ENCODE measurements at regions not wholly inside any gene's neighbourhood (a gene's known extent, or its start where the extent isn't known, plus 50 kb on each side); places are given as distances from the start of the nearest gene placed in this dataset.
A peak's percentile ranks its signal among the peaks of the same experiment; 100 is the strongest.

DNA sequence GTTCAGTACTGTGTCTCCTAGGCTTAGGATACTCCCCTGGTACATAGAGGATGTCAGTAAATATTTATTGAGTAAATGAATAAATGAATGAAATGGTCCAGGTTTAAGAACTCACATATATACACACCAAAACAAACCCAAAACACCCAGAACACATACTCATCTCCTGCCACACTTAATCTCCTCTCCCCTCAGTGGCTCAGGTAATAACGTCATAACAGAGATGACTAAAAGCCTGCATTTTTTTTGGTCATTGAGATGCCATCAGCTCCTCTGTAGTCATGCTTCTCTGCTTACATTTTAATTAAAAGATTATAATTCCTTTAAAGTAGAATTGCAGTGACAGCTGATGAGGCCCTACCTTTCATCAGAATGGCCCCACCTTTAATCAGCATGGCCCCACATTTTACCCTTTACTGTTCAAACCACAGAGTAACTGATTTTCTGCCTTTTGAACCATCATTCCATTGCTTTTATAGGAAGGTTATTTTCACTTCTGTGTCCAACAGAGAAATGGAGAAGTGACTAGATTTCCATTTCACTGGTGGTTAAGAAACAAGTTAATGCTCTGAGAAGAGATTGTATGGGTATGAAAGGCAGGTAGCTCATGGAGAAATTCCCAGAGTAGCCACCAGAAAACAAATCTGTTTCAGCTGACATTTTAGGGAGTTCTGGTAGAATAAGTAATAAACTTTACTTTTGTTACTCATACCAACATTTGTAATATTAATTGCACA lies 193.4 kb upstream of the ATP2B1 start:
- no peak overlapping the region for H3K27ac Mint-ChIP-seq (ENCODE audit: low read depth)
- H3K27me3 Mint-ChIP-seq: no peaks in the 10 kb centered on the region
- H3K9me3 Mint-ChIP-seq: no peaks in the 10 kb centered on the region
- peaks cover 4% of the 10 kb centered on the region for H3K4me1 Mint-ChIP-seq
- H3K4me3 Mint-ChIP-seq: no peak overlapping the region
- H3K36me3 Mint-ChIP-seq (ENCODE audit: insufficient read depth): no peaks in the 10 kb centered on the region
- DNase-seq (ENCODE audit: low spot score in 2 of 2) (no peak), ATAC-seq (replicated peaks; ENCODE audit: extremely low read depth, poor library complexity, severe bottlenecking) (no peak)

- H3K9me3 Mint-ChIP-seq: no peaks in the 10 kb centered on the region
- H3K27me3 Mint-ChIP-seq: no peaks in the 10 kb centered on the region
- peaks cover 4% of the 10 kb centered on the region for H3K4me1 Mint-ChIP-seq
- H3K27ac Mint-ChIP-seq (ENCODE audit: low read depth): no peak overlapping the region
- no peak overlapping the region for H3K4me3 Mint-ChIP-seq
- DNase-seq (ENCODE audit: low spot score in 2 of 2): no peak
- no peak for ATAC-seq (replicated peaks; ENCODE audit: extremely low read depth, poor library complexity, severe bottlenecking)
- H3K36me3 Mint-ChIP-seq (ENCODE audit: insufficient read depth): no peaks in the 10 kb centered on the region
Measured at GRCh38 chr12:89901319-89901718, 192.7 kb upstream of the ATP2B1 start.

- ATAC-seq (replicated peaks; ENCODE audit: extremely low read depth, poor library complexity, severe bottlenecking): no peak
- DNase-seq (ENCODE audit: low spot score in 2 of 2): no peak
- no peaks in the 10 kb centered on the region for H3K36me3 Mint-ChIP-seq (ENCODE audit: insufficient read depth)
Measured at GRCh38 chr12:89899651-89900050, 191.0 kb upstream of the ATP2B1 start.

GRCh38 chr12:89895591-89895990 lies 187.0 kb upstream of the ATP2B1 start:
- H3K36me3 Mint-ChIP-seq (ENCODE audit: insufficient read depth): no peaks in the 10 kb centered on the region
- ATAC-seq (replicated peaks; ENCODE audit: extremely low read depth, poor library complexity, severe bottlenecking): no peak

More at GRCh38 chr12:89899651-89900050, 191.0 kb upstream of the ATP2B1 start:
- H3K4me1 Mint-ChIP-seq: peaks cover 4% of the 10 kb centered on the region
- no peak overlapping the region for H3K27ac Mint-ChIP-seq (ENCODE audit: low read depth)
- no peaks in the 10 kb centered on the region for H3K9me3 Mint-ChIP-seq
- H3K27me3 Mint-ChIP-seq: no peaks in the 10 kb centered on the region
- no peak overlapping the region for H3K4me3 Mint-ChIP-seq

GRCh38 chr12:89895101-89895500 lies 186.5 kb upstream of the ATP2B1 start:
- Mint-ChIP-seq H3K9me3 (peaks cover 6% of the 10 kb centered on the region), H3K4me3 (no peak overlapping the region), H3K36me3 (ENCODE audit: insufficient read depth) (no peaks in the 10 kb centered on the region), H3K4me1 (peaks cover 14% of the 10 kb centered on the region), H3K27ac (ENCODE audit: low read depth) (no peak overlapping the region), H3K27me3 (no peaks in the 10 kb centered on the region)
- ATAC-seq (replicated peaks; ENCODE audit: extremely low read depth, poor library complexity, severe bottlenecking) (no peak), DNase-seq (ENCODE audit: low spot score in 2 of 2) (no peak)

More at GRCh38 chr12:89895591-89895990, 187.0 kb upstream of the ATP2B1 start:
- Mint-ChIP-seq H3K4me1 (peaks cover 14% of the 10 kb centered on the region), H3K27me3 (no peaks in the 10 kb centered on the region), H3K27ac (ENCODE audit: low read depth) (no peak overlapping the region), H3K4me3 (no peak overlapping the region), H3K9me3 (peaks cover 4% of the 10 kb centered on the region)
- no peak for DNase-seq (ENCODE audit: low spot score in 2 of 2)

GRCh38 chr12:89893972-89894706 lies 185.5 kb upstream of the ATP2B1 start:
- ATAC-seq (replicated peaks; ENCODE audit: extremely low read depth, poor library complexity, severe bottlenecking): no peak
- no peak for DNase-seq (ENCODE audit: low spot score in 2 of 2)
- no peaks in the 10 kb centered on the region for H3K36me3 Mint-ChIP-seq (ENCODE audit: insufficient read depth)

GRCh38 chr12:89892436-89892835 lies 183.8 kb upstream of the ATP2B1 start:
- ATAC-seq (replicated peaks; ENCODE audit: extremely low read depth, poor library complexity, severe bottlenecking) (no peak), DNase-seq (ENCODE audit: low spot score in 2 of 2) (no peak)
- Mint-ChIP-seq H3K27me3 (no peaks in the 10 kb centered on the region), H3K9me3 (peaks cover 6% of the 10 kb centered on the region), H3K4me1 (peaks cover 14% of the 10 kb centered on the region), H3K4me3 (no peak overlapping the region), H3K27ac (ENCODE audit: low read depth) (no peak overlapping the region), H3K36me3 (ENCODE audit: insufficient read depth) (no peaks in the 10 kb centered on the region)

More at GRCh38 chr12:89893972-89894706, 185.5 kb upstream of the ATP2B1 start:
- Mint-ChIP-seq H3K4me3 (no peak overlapping the region), H3K4me1 (peaks cover 14% of the 10 kb centered on the region), H3K27me3 (no peaks in the 10 kb centered on the region), H3K27ac (ENCODE audit: low read depth) (no peak overlapping the region), H3K9me3 (peaks cover 6% of the 10 kb centered on the region)

DNA sequence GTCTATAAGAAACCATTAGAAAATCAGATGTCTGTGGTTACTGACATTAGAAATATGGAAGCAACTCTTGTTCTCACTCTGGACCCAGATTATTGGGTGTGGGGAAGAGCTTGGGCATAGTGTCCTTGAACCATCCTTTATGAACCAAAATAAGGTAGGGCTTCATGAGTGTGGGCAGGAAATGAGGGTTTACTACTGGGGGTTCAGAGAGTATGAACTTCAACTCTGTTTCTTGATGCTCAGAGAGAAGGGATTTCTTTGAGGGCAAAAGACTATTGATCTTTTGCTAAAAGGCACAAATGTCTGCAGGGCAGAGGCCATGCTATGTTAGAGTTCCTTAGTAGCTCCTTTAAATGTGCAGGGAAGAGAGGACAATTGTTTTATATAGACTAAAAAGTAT lies 183.3 kb upstream of the ATP2B1 start:
- H3K4me1 Mint-ChIP-seq: peaks cover 10% of the 10 kb centered on the region
- H3K4me3 Mint-ChIP-seq: no peak overlapping the region
- no peak for ATAC-seq (replicated peaks; ENCODE audit: extremely low read depth, poor library complexity, severe bottlenecking)
- no peaks in the 10 kb centered on the region for H3K36me3 Mint-ChIP-seq (ENCODE audit: insufficient read depth)
- H3K27me3 Mint-ChIP-seq: no peaks in the 10 kb centered on the region
- DNase-seq (ENCODE audit: low spot score in 2 of 2): no peak
- H3K27ac Mint-ChIP-seq (ENCODE audit: low read depth): no peak overlapping the region
- peaks cover 6% of the 10 kb centered on the region for H3K9me3 Mint-ChIP-seq

DNA sequence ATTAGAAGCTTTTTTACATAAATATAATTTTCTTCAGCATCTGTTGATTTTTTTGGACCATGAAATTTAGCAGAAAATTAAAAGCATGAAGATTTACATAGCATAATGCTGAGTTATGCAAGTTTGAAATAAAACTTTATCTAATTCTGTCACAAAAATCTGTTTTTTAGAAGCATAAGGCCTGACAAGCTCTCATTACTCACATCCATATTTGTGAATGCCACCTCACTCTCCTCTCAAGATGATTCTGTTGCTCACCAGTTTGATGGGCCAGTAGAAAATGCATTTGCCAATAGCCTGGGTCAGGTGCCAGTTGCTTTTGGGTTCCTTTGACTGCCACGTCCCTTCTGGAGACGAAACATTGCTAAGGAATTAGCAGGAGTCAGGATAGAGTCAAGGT lies 181.5 kb upstream of the ATP2B1 start:
- Mint-ChIP-seq H3K36me3 (ENCODE audit: insufficient read depth) (no peaks in the 10 kb centered on the region), H3K4me1 (peaks cover 10% of the 10 kb centered on the region), H3K27me3 (no peaks in the 10 kb centered on the region), H3K9me3 (peaks cover 6% of the 10 kb centered on the region), H3K4me3 (no peak overlapping the region), H3K27ac (ENCODE audit: low read depth) (no peak overlapping the region)
- ATAC-seq (replicated peaks; ENCODE audit: extremely low read depth, poor library complexity, severe bottlenecking) (no peak), DNase-seq (ENCODE audit: low spot score in 2 of 2) (no peak)

DNA sequence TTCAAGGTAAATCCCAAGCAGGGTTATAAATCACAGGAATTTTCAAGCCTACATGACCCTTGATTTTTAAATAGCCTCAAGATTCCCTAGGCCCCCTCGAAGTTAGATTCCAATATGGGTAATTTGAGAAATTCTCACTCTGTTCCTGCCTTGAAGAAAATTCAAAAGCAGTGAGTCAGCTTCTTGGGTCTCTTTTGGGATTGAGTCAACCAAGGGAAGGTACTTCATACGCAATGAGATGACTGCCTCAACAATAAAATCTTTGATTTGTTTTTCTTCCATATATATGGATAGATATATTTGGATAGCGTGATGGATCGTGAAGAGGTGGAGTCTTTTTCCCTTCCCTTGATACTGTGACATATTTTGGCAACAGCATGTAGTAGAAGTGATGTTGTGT lies 180.4 kb upstream of the ATP2B1 start:
- DNase-seq (ENCODE audit: low spot score in 2 of 2) (no peak), ATAC-seq (replicated peaks; ENCODE audit: extremely low read depth, poor library complexity, severe bottlenecking) (no peak)
- Mint-ChIP-seq H3K27ac (ENCODE audit: low read depth) (no peak overlapping the region), H3K9me3 (peaks cover 6% of the 10 kb centered on the region), H3K4me1 (peaks cover 9% of the 10 kb centered on the region), H3K27me3 (no peaks in the 10 kb centered on the region), H3K36me3 (ENCODE audit: insufficient read depth) (no peaks in the 10 kb centered on the region), H3K4me3 (no peak overlapping the region)

DNA sequence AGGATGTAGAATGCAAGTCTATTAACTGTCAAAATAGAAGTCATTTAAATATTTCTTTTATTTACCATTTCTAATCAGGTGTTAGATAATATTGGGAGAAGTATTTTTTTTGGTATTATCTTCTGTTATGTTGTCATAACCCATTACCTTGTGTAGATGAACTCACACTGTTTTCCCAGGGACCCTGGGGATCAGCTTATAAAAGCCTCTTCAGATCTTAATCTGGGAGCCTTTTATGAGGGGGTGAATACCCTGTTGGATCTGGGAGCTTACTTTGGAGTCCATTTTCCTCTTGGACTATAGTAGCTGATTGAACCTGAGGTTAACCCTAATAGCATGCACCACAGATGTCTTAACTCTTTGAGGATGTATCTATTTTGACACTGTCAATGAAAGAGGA lies 176.3 kb upstream of the ATP2B1 start:
- peaks cover 31% of the 10 kb centered on the region for H3K4me1 Mint-ChIP-seq
- no peaks in the 10 kb centered on the region for H3K9me3 Mint-ChIP-seq
- no peak for ATAC-seq (replicated peaks; ENCODE audit: extremely low read depth, poor library complexity, severe bottlenecking)
- no peaks in the 10 kb centered on the region for H3K27me3 Mint-ChIP-seq
- DNase-seq (ENCODE audit: low spot score in 2 of 2): no peak
- peaks cover 4% of the 10 kb centered on the region for H3K36me3 Mint-ChIP-seq (ENCODE audit: insufficient read depth)
- no peak overlapping the region for H3K4me3 Mint-ChIP-seq
- H3K27ac Mint-ChIP-seq (ENCODE audit: low read depth): no peak overlapping the region

- Mint-ChIP-seq H3K36me3 (ENCODE audit: insufficient read depth) (peaks cover 4% of the 10 kb centered on the region), H3K4me1 (peaks cover 31% of the 10 kb centered on the region), H3K27ac (ENCODE audit: low read depth) (peak overlapping the region; percentile 97), H3K27me3 (no peaks in the 10 kb centered on the region), H3K4me3 (no peak overlapping the region), H3K9me3 (no peaks in the 10 kb centered on the region)
- DNase-seq (ENCODE audit: low spot score in 2 of 2): no peak
- ATAC-seq (replicated peaks; ENCODE audit: extremely low read depth, poor library complexity, severe bottlenecking): no peak
Measured at GRCh38 chr12:89884416-89884898, 175.8 kb upstream of the ATP2B1 start.

Measured in central memory CD8-positive, alpha-beta T cell (primary cell).